Fibroblast of skin of right quadriceps (primary cell): ENCODE measurements at regions not wholly inside any gene's neighbourhood (a gene's known extent, or its start where the extent isn't known, plus 50 kb on each side); places are given as distances from the start of the nearest gene placed in this dataset.
"Not testable (repeated sequence)": the region's sequence is repeated elsewhere in the genome, so short reads cannot be mapped to it uniquely, and the experiment has no call there.

ENCODE experiments used
- DNase-seq: peaks from one replicate; pipeline ENCODE4 v3.0.0-alpha.2; 2013

DNA sequence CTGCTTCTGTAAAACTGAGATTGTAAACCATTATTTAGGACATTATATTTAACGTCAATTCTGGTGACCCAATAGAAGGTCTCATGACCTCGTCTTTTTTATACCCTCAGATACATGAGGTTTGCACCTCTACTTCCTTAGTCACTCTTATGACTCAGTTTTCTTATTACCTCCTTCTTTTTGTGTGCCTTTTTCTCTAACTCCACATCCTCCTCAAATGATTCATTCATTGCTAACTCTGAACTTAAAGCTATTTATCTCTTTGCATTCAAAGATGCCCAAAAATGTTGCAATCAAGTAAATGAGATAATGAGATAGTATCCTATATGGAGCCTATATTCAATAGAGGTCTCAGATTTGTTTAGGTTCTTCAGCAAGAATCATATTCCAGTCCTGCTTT lies 121.0 kb upstream of the KYNU start:
- peak; percentile 62 for DNase-seq

DNA sequence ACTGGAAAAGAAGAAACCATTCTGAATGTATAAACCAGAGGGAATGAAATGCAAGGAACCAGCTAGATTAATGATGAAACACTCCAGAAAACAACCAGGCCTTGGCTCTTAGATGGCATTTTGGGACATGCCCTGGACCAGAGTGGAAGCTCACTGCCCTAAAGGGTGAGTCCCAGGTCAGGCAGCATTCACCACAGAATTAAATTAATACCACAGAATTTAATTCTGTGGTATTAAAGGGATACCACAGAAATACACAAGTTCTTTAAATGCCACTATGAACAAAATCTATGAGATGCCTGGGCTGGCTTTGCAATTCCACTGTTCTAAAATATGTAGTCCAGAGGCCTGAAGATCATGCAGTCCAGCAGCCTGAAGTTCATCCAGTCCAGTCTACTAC lies 122.3 kb upstream of the KYNU start:
- no peak for DNase-seq

DNA sequence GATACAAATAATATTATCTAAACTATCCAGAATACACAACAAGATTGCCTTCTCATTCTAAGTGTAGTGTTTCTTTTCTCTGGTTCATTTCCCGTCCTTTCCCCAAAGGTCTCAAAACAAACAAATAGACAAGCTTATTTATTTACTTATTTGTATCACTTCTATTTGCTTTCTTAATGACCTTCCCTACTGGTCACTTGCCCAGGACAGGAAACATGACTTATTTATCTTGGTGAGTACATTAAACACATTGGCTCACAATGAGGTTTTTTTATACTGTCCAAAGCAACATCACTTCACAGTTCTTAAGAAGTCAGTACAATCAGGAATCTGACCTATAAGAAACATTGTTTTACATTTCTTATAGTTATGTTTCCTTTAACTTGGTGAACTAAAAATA lies 123.3 kb upstream of the KYNU start:
- no peak for DNase-seq

GRCh38 chr2:142750858-142751257 lies 126.6 kb upstream of the KYNU start:
- DNase-seq = no peak

DNA sequence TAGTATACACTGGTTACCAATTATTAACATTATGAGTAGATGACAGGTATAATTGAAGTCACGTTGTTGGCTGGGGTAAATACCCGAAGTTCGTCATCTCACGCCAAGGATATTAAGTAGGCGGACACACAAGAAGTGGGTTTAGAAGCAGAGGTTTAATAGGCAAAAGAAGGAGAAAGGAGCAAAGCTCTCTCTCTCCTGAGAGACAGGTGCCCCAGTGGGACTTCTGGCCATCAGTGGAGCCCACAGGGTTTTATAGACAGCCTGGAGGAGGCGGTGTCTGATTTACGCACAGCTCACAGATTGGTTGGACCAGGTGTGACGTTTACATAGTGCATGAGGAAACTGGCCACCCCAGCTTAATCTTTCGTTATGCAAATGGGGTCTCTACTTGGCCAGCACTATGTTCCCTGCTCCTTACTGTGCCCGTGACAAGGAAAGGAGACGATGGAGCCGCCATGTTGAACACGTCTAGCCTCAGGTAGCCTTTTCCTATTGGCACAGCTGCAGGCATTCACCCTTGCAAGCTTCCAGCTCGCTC lies 128.8 kb upstream of the KYNU start:
- no peak for DNase-seq

- no peak for DNase-seq
Measured at GRCh38 chr2:142745691-142746090, 131.8 kb upstream of the KYNU start.

DNA sequence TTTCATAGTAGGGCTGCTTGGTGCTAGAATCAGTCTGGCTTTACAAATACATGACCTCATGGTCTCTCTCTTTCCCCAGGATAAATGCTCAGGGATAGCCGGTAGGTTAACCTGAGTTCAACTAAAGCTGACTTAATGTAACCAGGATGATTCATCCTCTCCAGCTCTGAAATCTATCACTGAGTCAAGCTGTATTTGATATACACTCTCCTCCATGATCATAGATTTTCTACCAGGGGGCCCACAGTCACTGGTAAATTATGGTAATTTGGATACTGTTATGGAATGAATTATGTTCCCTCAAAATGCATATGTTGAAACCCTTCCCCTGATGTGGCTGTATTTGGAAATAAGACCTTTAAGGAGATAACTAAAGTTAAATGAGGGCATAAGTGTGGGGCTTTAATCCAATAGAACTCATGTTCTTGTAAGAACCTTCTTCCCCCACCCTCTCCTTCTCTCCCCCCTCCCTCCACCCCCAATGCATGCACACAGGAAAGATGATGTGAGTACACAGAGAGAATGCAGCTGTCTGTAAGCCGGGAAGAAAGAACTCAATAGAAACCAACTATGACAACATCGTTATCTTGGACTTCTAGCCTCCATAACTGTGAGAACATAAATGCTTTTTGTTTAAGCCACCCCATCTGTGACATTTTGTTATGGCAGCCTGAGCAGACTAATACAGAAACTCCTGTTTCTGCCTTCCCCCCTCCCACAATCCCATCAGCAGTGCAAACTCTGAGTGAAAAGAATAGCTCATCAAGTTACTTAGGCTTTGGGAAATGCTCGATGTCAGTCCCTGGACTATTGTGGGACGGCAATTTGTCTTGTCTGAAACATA lies 134.9 kb upstream of the KYNU start:
- DNase-seq = peak; percentile 88

- DNase-seq = no peak
Measured at GRCh38 chr2:142741764-142742269, 135.6 kb upstream of the KYNU start.

GRCh38 chr2:142734770-142735169 lies 142.7 kb upstream of the KYNU start:
- DNase-seq = no peak

DNA sequence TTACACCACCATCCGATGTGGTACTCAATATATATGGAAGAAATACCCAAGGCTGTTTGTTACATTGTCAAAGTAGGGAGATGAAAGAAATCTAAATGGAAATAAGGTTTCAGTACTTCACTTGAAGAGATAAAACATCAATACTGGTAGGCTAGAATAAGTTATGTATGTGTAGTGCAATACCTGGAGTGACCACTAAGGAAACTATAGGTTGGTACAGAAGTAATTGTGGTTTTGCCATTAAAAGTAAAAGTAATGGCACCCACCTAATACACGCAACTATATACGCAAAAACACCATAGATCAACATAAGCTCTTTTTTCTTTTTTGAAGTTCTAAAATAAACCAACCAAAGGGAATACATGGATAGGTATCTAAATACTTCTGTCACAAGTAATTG lies 143.2 kb upstream of the KYNU start:
- no peak for DNase-seq

DNA sequence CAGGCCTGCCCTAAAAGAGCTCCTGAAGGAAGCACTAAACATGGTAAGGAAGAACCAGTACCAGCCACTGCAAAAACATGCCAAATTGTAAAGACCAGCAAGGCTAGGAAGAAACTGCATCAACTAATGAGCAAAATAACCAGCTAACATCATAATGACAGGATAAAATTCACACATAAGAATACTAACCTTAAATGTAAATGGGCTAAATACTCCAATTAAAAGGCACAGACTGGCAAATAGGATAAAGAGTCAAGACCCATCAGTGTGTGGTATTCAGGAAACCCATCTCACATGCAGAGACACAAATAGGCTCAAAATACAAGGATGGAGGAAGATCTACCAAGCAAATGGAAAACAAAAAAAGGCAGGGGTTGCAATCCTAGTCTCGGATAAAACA lies 147.7 kb upstream of the KYNU start:
- not testable (repeated sequence) for DNase-seq

DNA sequence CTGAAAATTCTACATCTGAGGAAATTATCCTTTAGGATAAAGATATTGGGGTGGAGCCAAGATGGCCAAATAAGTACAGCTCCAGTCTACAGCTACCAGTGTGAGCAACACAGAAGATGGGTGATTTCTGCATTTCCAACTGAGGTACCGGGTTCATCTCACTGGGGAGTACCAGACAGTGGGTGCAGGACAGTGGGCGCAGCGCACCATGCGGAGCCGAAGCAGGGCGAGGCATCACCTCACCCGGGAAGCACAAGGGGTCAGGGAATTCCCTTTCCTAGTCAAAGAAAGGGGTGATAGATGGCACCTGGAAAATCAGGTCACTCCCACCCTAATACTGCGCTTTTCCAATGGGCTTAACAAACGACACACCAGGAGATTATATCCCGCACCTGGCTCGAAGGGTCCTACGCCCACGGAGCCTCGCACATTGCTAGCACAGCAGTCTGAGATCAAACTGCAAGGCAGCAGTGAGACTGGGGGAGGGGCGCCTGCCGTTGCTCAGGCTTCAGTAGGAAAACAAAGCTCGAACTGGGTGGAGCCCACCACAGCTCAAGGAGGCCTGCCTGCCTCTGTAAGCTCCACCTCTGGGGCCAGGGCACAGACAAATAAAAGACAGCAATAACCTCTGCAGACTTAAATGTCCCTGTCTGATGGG lies 149.5 kb upstream of the KYNU start:
- not testable (repeated sequence) for DNase-seq

GRCh38 chr2:142725386-142725785 lies 152.1 kb upstream of the KYNU start:
- no peak for DNase-seq

- DNase-seq = no peak
Measured at GRCh38 chr2:142724713-142725349, 152.6 kb upstream of the KYNU start.

DNA sequence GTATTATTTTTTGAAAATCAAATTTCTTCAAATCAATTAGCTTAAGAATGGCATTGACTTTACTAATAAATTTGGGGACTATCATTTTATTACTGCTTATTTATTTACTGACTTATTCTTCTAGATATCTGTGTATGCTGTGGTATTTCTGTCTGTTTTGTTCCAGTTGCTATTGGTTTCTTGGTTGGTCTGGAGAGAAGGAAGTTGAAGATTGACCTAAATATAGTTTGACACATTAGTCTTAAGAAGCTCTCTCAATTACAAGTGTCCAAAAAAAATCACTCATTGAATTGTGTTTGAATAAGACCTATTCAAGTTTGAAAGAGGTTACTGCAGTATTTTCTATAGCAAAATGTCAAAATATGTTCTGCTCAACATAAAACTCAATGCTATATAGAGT lies 153.3 kb upstream of the KYNU start:
- DNase-seq = no peak

DNA sequence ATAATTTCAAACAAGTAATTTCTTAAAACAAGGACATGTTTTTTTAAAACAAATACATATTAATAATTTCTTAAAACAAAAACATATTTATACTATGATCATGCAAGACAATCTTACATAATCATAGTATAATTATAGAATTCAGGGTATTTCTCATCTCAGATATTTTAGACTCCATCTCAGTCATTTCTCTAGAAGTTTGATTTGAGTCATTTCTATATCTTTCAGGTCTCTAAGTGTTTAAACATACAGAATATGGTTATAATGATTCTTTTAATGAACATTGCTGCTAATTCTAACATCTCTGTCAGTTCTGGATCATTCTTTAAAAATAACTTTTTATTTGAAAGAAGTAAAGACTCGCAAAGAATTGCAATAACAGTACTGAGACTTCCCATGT lies 154.2 kb upstream of the KYNU start:
- no peak for DNase-seq

- DNase-seq = peak; percentile 77
Measured at GRCh38 chr2:142722569-142722968, 154.9 kb upstream of the KYNU start.

GRCh38 chr2:142722086-142722485 lies 155.4 kb upstream of the KYNU start:
- DNase-seq = no peak

- DNase-seq = no peak
Measured at GRCh38 chr2:142721015-142721414, 156.4 kb upstream of the KYNU start.

GRCh38 chr2:142718576-142719155 lies 158.8 kb upstream of the KYNU start:
- peak; percentile 9 for DNase-seq

DNA sequence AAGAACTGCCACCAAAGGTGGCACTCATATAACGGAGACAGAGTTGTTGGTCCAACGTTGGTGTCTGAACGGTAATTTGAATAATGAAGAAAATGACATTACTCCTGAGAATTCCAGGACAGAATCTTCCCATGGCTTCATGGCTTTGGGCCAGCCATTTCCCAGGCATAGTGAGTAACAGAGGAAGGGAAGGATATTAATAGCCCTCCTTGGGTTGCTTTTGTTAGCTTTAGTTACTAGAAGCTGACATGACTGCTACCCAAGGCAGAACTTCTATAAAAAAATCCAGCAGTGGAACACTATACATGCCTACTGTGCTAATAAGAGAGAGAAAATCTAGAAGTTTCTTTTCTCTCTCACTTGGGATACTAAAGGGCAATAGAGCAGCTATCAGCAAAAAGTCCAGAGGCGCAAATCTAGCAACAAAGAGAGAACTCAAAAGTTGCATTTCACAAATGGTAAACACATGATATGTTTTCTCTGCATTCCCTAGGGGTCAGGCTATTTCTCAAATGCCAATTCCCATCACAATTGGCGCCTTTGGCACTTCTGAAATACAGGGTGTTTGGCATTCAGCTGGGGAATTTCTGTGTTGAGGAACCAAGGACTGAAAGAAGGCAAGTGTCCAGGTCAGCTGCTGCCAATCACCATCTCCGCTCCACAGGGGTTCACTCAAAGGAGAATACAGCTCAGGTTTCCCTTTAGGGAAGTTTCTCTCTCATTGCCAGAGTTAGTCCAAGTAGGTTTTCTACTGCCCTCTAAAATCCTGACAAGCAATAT lies 160.8 kb upstream of the KYNU start:
- DNase-seq = peak; percentile 79

- DNase-seq = no peak
Measured at GRCh38 chr2:142714600-142714999, 162.9 kb upstream of the KYNU start.
